CD14-positive monocyte (primary cell): ENCODE measurements at regions not wholly inside any gene's neighbourhood (a gene's known extent, or its start where the extent isn't known, plus 50 kb on each side); places are given as distances from the start of the nearest gene placed in this dataset.

Source experiments
- DNase-seq, 3 donors: peaks; one replicate each; pipeline ENCODE4 v3.0.0-alpha.2; 2011 to 2022
- H2AFZ ChIP-seq: 2 replicates; pipeline ENCODE4 v1.6.0; 2012; ENCODE audit warnings: mild to moderate bottlenecking, low read depth, low read length, inconsistent platforms; ENCODE audit not compliant: insufficient read depth, poor library complexity, severe bottlenecking
- H3K27ac ChIP-seq, 2 donors: 1 replicate in 1 of 2; 2 replicates in 1 of 2; pipeline ENCODE4 v1.5.1; 2012 to 2013; ENCODE audit warnings: low read length in 2 of 2, control low read depth in 1 of 2, inconsistent platforms in 1 of 2, low read depth in 1 of 2, mild to moderate bottlenecking in 1 of 2
- H3K27me3 ChIP-seq, 2 donors: one replicate each; pipeline versions ENCODE4 v1.6.0 to v1.6.1; 2011 to 2013; ENCODE audit warnings: low read length in 2 of 2; ENCODE audit not compliant: control insufficient read depth in 2 of 2, insufficient read depth in 2 of 2
- H3K36me3 ChIP-seq, 2 donors: replicated peaks in 1 of 2; 1 replicate in 1 of 2; 2 replicates in 1 of 2; pipeline versions ENCODE4 v1.5.1 to v1.6.1; 2012 to 2013; ENCODE audit warnings: low read length in 2 of 2, control low read depth in 1 of 2, inconsistent platforms in 1 of 2, mild to moderate bottlenecking in 1 of 2; ENCODE audit not compliant: insufficient read depth in 2 of 2, control insufficient read depth in 1 of 2
- H3K4me1 ChIP-seq, 2 donors: 1 replicate in 1 of 2; 2 replicates in 1 of 2; pipeline versions ENCODE4 v1.5.1 to v1.6.1; 2012 to 2013; ENCODE audit warnings: low read length in 2 of 2, control low read depth in 1 of 2, inconsistent platforms in 1 of 2, mild to moderate bottlenecking in 1 of 2, moderate library complexity in 1 of 2; ENCODE audit not compliant: insufficient read depth in 2 of 2, control insufficient read depth in 1 of 2
- H3K4me2 ChIP-seq: replicated peaks from 2 replicates; pipeline ENCODE3; 2012; ENCODE audit warnings: low read length, moderate library complexity, mild to moderate bottlenecking; ENCODE audit not compliant: poor library complexity, severe bottlenecking; ENCODE audit errors: extremely low read depth
- H3K4me3 ChIP-seq, 3 experiments: fragments of 200-600 bp in 1 of 3; sonication (generic) in 1 of 3; replicated peaks in 1 of 3; 1 replicate in 2 of 3; 2 replicates in 1 of 3; pipeline ENCODE4 v1.5.1; 2011 to 2013; ENCODE audit warnings: low read length in 3 of 3, mild to moderate bottlenecking in 3 of 3, control low read depth in 2 of 3, low read depth in 2 of 3, inconsistent platforms in 1 of 3, moderate library complexity in 1 of 3
- H3K79me2 ChIP-seq: 2 replicates; pipeline ENCODE4 v1.6.0; 2012; ENCODE audit warnings: mild to moderate bottlenecking, control low read depth, inconsistent platforms, low read length, moderate library complexity; ENCODE audit not compliant: insufficient read depth
- H3K9ac ChIP-seq: 2 replicates; pipeline ENCODE4 v1.6.0; 2017; ENCODE audit warnings: low read length, mild to moderate bottlenecking; ENCODE audit not compliant: insufficient read depth, poor library complexity, severe bottlenecking
- H3K9me3 ChIP-seq, 2 donors: replicated peaks in 1 of 2; 1 replicate in 1 of 2; 2 replicates in 1 of 2; pipeline versions ENCODE4 v1.5.1 to v1.6.1; 2012 to 2013; ENCODE audit warnings: low read length in 2 of 2, control low read depth in 1 of 2; ENCODE audit not compliant: control insufficient read depth in 1 of 2, insufficient read depth in 1 of 2
- H4K20me1 ChIP-seq: 2 replicates; pipeline ENCODE4 v1.6.0; 2012; ENCODE audit warnings: mild to moderate bottlenecking, low read length, control low read depth, moderate library complexity; ENCODE audit not compliant: insufficient read depth
- H3K27ac Mint-ChIP-seq, 7 donors: one replicate each; pipeline ENCODE4 v1.8.0; 2020; ENCODE audit warnings: mild to moderate bottlenecking in 7 of 7, mixed read lengths in 7 of 7, moderate library complexity in 6 of 7, inconsistent platforms in 2 of 7
- H3K27me3 Mint-ChIP-seq, 3 donors: one replicate each; pipeline ENCODE4 v1.8.0; 2021 to 2022; ENCODE audit warnings: low read depth in 3 of 3, mild to moderate bottlenecking in 3 of 3, mixed read lengths in 3 of 3, moderate library complexity in 3 of 3, inconsistent platforms in 1 of 3
- H3K36me3 Mint-ChIP-seq, 2 donors: one replicate each; pipeline ENCODE4 v1.8.0; 2020; ENCODE audit warnings: mixed read lengths in 2 of 2, inconsistent platforms in 1 of 2, mild to moderate bottlenecking in 1 of 2
- H3K4me1 Mint-ChIP-seq: one replicate; pipeline ENCODE4 v1.8.0; 2020; ENCODE audit warnings: mild to moderate bottlenecking, mixed read lengths
- H3K4me3 Mint-ChIP-seq, 2 donors: one replicate each; pipeline ENCODE4 v1.8.0; 2020; ENCODE audit warnings: mild to moderate bottlenecking in 2 of 2, mixed read lengths in 2 of 2, moderate library complexity in 1 of 2
- H3K9me3 Mint-ChIP-seq, 7 donors: one replicate each; pipeline ENCODE4 v1.8.0; 2020 to 2022; ENCODE audit warnings: mixed read lengths in 7 of 7, mild to moderate bottlenecking in 6 of 7, moderate library complexity in 6 of 7, inconsistent platforms in 2 of 7
- WGBS: methylation state at CpG from one replicate; pipeline ENCODE4 v1.1.5; 2013; ENCODE audit warnings: missing lambda C conversion rate; ENCODE audit not compliant: insufficient coverage; 5-methylcytosine and 5-hydroxymethylcytosine counted together
- intact Hi-C, 2 donors: fragments of 100-400 bp; cut with micrococcal nuclease; formaldehyde crosslinking; loops; one replicate each; pipeline versions ENCODE4 v1.15.0 to v1.15.1; 2023
- TF ChIP-seq, protein P1 (sequence below): fragments of 200-600 bp; IDR thresholded peaks from one replicate; pipeline ENCODE4 v1.8.0; 2022; ENCODE audit warnings: antibody characterized with exemption, mild to moderate bottlenecking

- H3K36me3 ChIP-seq, result no peaks in the 10 kb centered on the region
- H3K4me1 ChIP-seq, result peaks cover 4 to 6% of the 10 kb centered on the region in 2 donors
- no peaks in the 10 kb centered on the region for H3K9me3 ChIP-seq
- no peak for DNase-seq
- H3K4me3 Mint-ChIP-seq, result no peak overlapping the region
- H3K9me3 Mint-ChIP-seq, result peaks cover 0 to 6% (median 3%) of the 10 kb centered on the region in 7 donors
- H3K79me2 ChIP-seq, result no peaks in the 10 kb centered on the region
- H3K4me2 ChIP-seq, result no peak overlapping the region
- peaks cover 0 to 9% (median 2%) of the 10 kb centered on the region in 3 donors for H3K27me3 Mint-ChIP-seq
- no peaks in the 10 kb centered on the region for H4K20me1 ChIP-seq
- H3K27ac Mint-ChIP-seq, result no peak overlapping the region
- no peak overlapping the region for H3K27ac ChIP-seq
- no peaks in the 10 kb centered on the region for H3K36me3 Mint-ChIP-seq
- intact Hi-C loops, result no loop called here
- H3K27me3 ChIP-seq, result no peaks in the 10 kb centered on the region
- no peak overlapping the region for H3K4me3 ChIP-seq
- H3K9ac ChIP-seq, result no peak overlapping the region
- TF ChIP-seq, protein P1, sequence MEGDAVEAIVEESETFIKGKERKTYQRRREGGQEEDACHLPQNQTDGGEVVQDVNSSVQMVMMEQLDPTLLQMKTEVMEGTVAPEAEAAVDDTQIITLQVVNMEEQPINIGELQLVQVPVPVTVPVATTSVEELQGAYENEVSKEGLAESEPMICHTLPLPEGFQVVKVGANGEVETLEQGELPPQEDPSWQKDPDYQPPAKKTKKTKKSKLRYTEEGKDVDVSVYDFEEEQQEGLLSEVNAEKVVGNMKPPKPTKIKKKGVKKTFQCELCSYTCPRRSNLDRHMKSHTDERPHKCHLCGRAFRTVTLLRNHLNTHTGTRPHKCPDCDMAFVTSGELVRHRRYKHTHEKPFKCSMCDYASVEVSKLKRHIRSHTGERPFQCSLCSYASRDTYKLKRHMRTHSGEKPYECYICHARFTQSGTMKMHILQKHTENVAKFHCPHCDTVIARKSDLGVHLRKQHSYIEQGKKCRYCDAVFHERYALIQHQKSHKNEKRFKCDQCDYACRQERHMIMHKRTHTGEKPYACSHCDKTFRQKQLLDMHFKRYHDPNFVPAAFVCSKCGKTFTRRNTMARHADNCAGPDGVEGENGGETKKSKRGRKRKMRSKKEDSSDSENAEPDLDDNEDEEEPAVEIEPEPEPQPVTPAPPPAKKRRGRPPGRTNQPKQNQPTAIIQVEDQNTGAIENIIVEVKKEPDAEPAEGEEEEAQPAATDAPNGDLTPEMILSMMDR, result no peak
- peaks cover 16% of the 10 kb centered on the region for H3K4me1 Mint-ChIP-seq
- H2AFZ ChIP-seq, result no peak overlapping the region
- 91% methylated on average over 3 of the region's 8 CpGs for WGBS
These were observed 61.6 kb upstream of the MSH6 start for GRCh38 chr2:47721296-47721695.

- H2AFZ ChIP-seq, result no peak overlapping the region
- no peak overlapping the region for H3K9ac ChIP-seq
- peak overlapping the region in 2 of 7 donors; percentile 1 to 69 for H3K27ac Mint-ChIP-seq
- no peak overlapping the region for H3K4me3 ChIP-seq
- H3K36me3 ChIP-seq, result no peaks in the 10 kb centered on the region
- TF ChIP-seq, protein P1, result no peak
- H3K36me3 Mint-ChIP-seq, result no peaks in the 10 kb centered on the region
- no peak overlapping the region for H3K27ac ChIP-seq
- H3K4me1 ChIP-seq, result peaks cover 4 to 6% of the 10 kb centered on the region in 2 donors
- no peak overlapping the region for H3K4me2 ChIP-seq
- H3K9me3 ChIP-seq, result no peaks in the 10 kb centered on the region
- H3K79me2 ChIP-seq, result no peaks in the 10 kb centered on the region
- H3K4me1 Mint-ChIP-seq, result peaks cover 16% of the 10 kb centered on the region
- WGBS, result no CpG with 5 or more reads among the region's 2 CpGs
- no peak for DNase-seq
- H4K20me1 ChIP-seq, result no peaks in the 10 kb centered on the region
- no peaks in the 10 kb centered on the region for H3K27me3 ChIP-seq
- intact Hi-C loops, result no loop called here
- H3K9me3 Mint-ChIP-seq, result peaks cover 0 to 6% (median 3%) of the 10 kb centered on the region in 7 donors
- no peak overlapping the region for H3K4me3 Mint-ChIP-seq
- H3K27me3 Mint-ChIP-seq, result peaks cover 0 to 9% (median 2%) of the 10 kb centered on the region in 3 donors
These were observed 62.4 kb upstream of the MSH6 start for GRCh38 chr2:47720559-47720958.
